ENCODE measurements at regions not wholly inside any gene's neighbourhood (a gene's known extent, or its start where the extent isn't known, plus 50 kb on each side); places are given as distances from the start of the nearest gene placed in this dataset.

GRCh38 chr5:113776832-113777525 is 263.5 kb downstream of the YTHDC2 start:
- Histone ChIP-seq H3K4me3 (no peak overlapping the region), H3K9me3 (no peaks in the 10 kb centered on the region), H3K36me3 (no peaks in the 10 kb centered on the region), H3K27ac (no peak overlapping the region), H3K4me1 (no peaks in the 10 kb centered on the region), H3K27me3 (no peaks in the 10 kb centered on the region)
- 44 to 51% methylated on average over 5 of the region's 5 CpGs for WGBS, 2 donors
- FAIRE-seq (no peak), DNase-seq (no peak), ATAC-seq (no peak)
- TF ChIP-seq CTCF (IDR thresholded peaks at IDR 0.05), result no peak
- intact Hi-C loops (cut with DNase I), result no loop called here

DNA sequence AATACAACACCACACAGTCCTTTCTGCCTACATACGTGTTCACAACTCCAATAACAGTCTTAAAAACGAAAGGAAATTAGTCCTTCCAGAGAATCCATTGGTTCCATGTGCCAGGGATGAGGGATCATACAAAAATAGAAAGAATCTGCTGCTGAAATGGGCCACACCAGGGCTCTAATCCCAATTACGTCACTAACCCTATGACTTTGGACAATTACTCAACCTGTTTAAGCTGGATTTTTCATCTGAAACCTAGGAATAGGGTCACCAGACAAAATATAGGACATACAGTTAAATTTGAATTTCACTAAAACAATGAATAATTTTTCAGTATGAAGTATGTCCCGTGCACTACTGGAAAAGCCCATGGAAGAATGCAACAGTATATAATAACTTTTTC is 264.7 kb downstream of the YTHDC2 start:
- Histone ChIP-seq H3K27me3 (no peaks in the 10 kb centered on the region), H3K27ac (no peak overlapping the region), H3K36me3 (no peaks in the 10 kb centered on the region), H3K4me3 (no peak overlapping the region), H3K9me3 (no peaks in the 10 kb centered on the region), H3K4me1 (no peaks in the 10 kb centered on the region)
- no peak for TF ChIP-seq CTCF (IDR thresholded peaks at IDR 0.05)
- intact Hi-C loops (cut with DNase I), result no loop called here
- ATAC-seq (no peak), FAIRE-seq (no peak), DNase-seq (no peak)
- 69 to 75% methylated on average over 4 of the region's 4 CpGs for WGBS, 2 donors

- Histone ChIP-seq H3K27me3 (no peaks in the 10 kb centered on the region), H3K4me3 (no peak overlapping the region), H3K36me3 (no peaks in the 10 kb centered on the region), H3K27ac (no peak overlapping the region), H3K4me1 (no peaks in the 10 kb centered on the region), H3K9me3 (no peaks in the 10 kb centered on the region)
- no peak for DNase-seq
- ATAC-seq, result no peak
- intact Hi-C loops (cut with DNase I), result no loop called here
- no peak for FAIRE-seq
- 40 to 43% methylated on average over 5 of the region's 5 CpGs for WGBS, 2 donors
- no peak for TF ChIP-seq CTCF (IDR thresholded peaks at IDR 0.05)
Measured at GRCh38 chr5:113788141-113788655, 274.7 kb downstream of the YTHDC2 start.

DNA sequence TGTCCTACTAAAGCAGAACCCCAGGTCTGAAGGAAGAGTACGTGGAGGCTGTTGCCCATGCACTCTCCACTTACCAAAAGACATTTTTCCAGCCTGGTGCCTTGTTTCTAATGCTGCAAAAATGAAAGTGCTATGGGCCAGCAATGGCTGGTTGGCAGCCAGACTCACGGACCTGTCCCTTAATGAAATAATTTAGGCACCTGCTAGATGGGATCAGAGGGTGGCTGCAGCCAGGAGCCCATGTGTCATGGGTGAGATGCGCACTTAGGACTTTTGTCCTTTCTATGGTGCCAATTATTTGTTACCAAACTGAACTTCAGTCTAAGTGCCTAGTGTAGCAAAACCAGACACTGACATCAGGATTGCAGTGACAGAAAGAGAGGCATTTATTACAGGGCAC is 276.3 kb downstream of the YTHDC2 start:
- Histone ChIP-seq H3K27me3 (no peaks in the 10 kb centered on the region), H3K4me3 (no peak overlapping the region), H3K36me3 (no peaks in the 10 kb centered on the region), H3K9me3 (no peaks in the 10 kb centered on the region), H3K27ac (no peak overlapping the region), H3K4me1 (no peaks in the 10 kb centered on the region)
- ATAC-seq (no peak), FAIRE-seq (no peak), DNase-seq (no peak)
- intact Hi-C loops (cut with DNase I), result no loop called here
- TF ChIP-seq CTCF (IDR thresholded peaks at IDR 0.05), result no peak
- WGBS, 2 donors, result 69 to 77% methylated on average over 3 of the region's 3 CpGs

DNA sequence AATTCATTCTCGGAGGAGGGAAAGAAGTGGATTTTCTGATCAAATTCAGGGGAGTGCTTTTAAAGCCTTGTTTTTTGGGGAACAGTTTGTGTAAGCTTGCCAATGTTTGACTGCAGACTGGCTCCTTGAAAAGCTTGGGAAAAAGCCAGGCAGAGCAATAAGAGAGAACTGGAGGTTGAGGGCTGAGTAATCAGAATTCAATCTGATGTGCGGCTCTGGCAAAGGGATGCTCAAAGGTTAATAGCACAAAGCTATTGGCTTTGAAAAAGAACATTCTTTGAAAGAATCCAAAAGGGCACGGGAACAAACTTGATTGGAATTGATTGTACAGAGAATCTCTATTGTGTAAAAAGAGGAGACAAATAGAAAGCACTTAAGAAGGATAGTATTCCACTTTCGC is 279.3 kb downstream of the YTHDC2 start:
- ATAC-seq (no peak), DNase-seq (no peak), FAIRE-seq (no peak)
- Histone ChIP-seq H3K4me1 (no peaks in the 10 kb centered on the region), H3K4me3 (no peak overlapping the region), H3K9me3 (no peaks in the 10 kb centered on the region), H3K27me3 (no peaks in the 10 kb centered on the region), H3K27ac (no peak overlapping the region), H3K36me3 (no peaks in the 10 kb centered on the region)
- WGBS, 2 donors, result 66 to 71% methylated on average over 4 of the region's 4 CpGs
- no peak for TF ChIP-seq CTCF (IDR thresholded peaks at IDR 0.05)
- intact Hi-C loops (cut with DNase I), result no loop called here
